ENCODE measurements at regions not wholly inside any gene's neighbourhood (a gene's known extent, or its start where the extent isn't known, plus 50 kb on each side); places are given as distances from the start of the nearest gene placed in this dataset.

DNA sequence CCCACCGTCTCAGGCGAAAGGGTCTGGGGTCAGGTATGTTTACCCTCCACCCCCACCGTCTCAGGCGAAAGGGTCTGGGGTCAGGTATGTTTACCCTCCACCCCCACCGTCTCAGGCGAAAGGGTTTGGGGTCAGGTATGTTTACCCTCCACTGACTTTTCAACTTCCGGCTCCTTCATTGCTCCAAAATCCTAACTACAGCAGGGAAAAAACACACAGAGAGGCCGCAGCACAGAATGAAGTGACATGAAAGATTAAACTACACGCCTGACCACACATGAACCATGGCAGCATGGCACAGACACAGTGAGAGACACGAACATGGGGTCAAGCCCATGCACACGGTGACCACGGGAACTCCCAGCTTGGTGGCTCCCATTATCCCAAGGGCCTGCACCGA is 634.9 kb upstream of the B3GAT1 start:
- TF ChIP-seq, protein P1, sequence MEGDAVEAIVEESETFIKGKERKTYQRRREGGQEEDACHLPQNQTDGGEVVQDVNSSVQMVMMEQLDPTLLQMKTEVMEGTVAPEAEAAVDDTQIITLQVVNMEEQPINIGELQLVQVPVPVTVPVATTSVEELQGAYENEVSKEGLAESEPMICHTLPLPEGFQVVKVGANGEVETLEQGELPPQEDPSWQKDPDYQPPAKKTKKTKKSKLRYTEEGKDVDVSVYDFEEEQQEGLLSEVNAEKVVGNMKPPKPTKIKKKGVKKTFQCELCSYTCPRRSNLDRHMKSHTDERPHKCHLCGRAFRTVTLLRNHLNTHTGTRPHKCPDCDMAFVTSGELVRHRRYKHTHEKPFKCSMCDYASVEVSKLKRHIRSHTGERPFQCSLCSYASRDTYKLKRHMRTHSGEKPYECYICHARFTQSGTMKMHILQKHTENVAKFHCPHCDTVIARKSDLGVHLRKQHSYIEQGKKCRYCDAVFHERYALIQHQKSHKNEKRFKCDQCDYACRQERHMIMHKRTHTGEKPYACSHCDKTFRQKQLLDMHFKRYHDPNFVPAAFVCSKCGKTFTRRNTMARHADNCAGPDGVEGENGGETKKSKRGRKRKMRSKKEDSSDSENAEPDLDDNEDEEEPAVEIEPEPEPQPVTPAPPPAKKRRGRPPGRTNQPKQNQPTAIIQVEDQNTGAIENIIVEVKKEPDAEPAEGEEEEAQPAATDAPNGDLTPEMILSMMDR (IDR thresholded peaks at IDR 0.05) = no peak
- no peak for TF ChIP-seq POLR2A (IDR thresholded peaks at IDR 0.05)

Data from body of pancreas (tissue), 4 donors.